ENCODE measurements at regions not wholly inside any gene's neighbourhood (a gene's known extent, or its start where the extent isn't known, plus 50 kb on each side); places are given as distances from the start of the nearest gene placed in this dataset.

DNA sequence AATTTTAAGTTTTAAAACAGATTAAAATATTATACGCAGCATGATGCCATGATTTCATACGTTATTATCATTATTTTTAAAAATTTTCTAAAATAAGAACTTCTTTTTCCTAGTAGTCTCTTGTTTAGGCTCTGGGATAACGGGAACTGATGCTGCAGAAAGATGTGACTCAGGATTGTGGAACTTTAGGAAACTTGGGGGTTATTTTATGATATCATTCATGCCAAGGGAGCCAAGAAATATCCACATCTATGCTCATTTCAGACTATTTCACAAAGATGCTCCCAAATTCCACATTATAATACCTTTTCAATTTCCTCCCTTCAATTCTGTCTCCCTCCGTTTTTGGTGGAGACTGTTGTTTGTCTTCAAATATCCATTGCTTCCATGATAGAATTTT is 236.4 kb downstream of the HS3ST3A1 start:
- TF ChIP-seq, protein P1, sequence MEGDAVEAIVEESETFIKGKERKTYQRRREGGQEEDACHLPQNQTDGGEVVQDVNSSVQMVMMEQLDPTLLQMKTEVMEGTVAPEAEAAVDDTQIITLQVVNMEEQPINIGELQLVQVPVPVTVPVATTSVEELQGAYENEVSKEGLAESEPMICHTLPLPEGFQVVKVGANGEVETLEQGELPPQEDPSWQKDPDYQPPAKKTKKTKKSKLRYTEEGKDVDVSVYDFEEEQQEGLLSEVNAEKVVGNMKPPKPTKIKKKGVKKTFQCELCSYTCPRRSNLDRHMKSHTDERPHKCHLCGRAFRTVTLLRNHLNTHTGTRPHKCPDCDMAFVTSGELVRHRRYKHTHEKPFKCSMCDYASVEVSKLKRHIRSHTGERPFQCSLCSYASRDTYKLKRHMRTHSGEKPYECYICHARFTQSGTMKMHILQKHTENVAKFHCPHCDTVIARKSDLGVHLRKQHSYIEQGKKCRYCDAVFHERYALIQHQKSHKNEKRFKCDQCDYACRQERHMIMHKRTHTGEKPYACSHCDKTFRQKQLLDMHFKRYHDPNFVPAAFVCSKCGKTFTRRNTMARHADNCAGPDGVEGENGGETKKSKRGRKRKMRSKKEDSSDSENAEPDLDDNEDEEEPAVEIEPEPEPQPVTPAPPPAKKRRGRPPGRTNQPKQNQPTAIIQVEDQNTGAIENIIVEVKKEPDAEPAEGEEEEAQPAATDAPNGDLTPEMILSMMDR (IDR thresholded peaks at IDR 0.05; ENCODE audit: insufficient read depth, low read length, poor library complexity, severe bottlenecking) = no peak
- TF ChIP-seq EZH2phosphoT487 (conservative IDR thresholded peaks at IDR 0.05; ENCODE audit: low read length) = no peak

Data from SU-DHL-6 (cell line).